OCI-LY7 (cell line): ENCODE measurements at regions not wholly inside any gene's neighbourhood (a gene's known extent, or its start where the extent isn't known, plus 50 kb on each side); places are given as distances from the start of the nearest gene placed in this dataset.

Experiments
- CTCF ChIP-seq: fragments of 200-600 bp; sonication (generic); conservative IDR thresholded peaks from 2 replicates; pipeline ENCODE4 v1.5.1; 2014; ENCODE audit warnings: mild to moderate bottlenecking, antibody characterized with exemption, low read length, moderate library complexity, mixed read lengths
- EZH2phosphoT487 ChIP-seq: fragments of 200-600 bp; sonication (generic); IDR thresholded peaks from 2 replicates; pipeline ENCODE4 v1.6.1; 2018; ENCODE audit warnings: low read depth, borderline replicate concordance, mild to moderate bottlenecking, mixed run types, antibody characterized with exemption, low read length, moderate library complexity, mixed read lengths

GRCh38 chr4:4627906-4628305, 86.1 kb upstream of the STX18 start:
- TF ChIP-seq CTCF, result no peak
- TF ChIP-seq EZH2phosphoT487, result no peak
